AG09309 (cell line): ENCODE measurements at regions not wholly inside any gene's neighbourhood (a gene's known extent, or its start where the extent isn't known, plus 50 kb on each side); places are given as distances from the start of the nearest gene placed in this dataset.

ENCODE experiments used
- DNase-seq: peaks from one replicate; pipeline ENCODE4 v3.0.0-alpha.2; 2010; ENCODE audit warnings: low read depth
- H3K4me3 ChIP-seq: 2 replicates; pipeline ENCODE4 v1.5.1; 2011; ENCODE audit warnings: mild to moderate bottlenecking, low read depth, low read length, moderate library complexity; ENCODE audit not compliant: control insufficient read depth
- TF ChIP-seq, protein P1 (sequence below): IDR thresholded peaks from 2 replicates; pipeline ENCODE4 v1.5.1; 2011; ENCODE audit warnings: mild to moderate bottlenecking, low read depth, low read length, inconsistent platforms; ENCODE audit not compliant: insufficient read depth, control insufficient read depth; ENCODE audit errors: missing control alignments

DNA sequence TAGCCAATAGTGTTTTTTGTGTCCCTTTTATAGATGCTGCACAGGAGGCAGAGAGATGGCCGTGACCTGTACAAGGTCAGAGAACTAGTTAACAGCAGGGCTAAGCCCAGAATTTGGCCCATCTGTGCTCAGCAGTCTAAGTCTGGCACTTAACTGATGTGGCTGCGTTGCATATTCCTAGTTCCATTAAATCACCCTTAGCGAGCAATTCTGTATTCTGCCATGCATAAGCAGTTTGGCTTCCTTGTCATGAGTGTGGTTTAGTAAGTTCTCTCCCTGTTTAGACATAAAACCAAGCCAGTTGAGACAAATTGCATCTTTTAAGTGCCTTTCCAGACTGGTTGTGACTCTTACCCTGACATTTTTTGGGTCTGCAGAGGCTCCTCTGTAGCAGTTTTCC lies 230.6 kb upstream of the TENM4 start:
- no peak for DNase-seq
- H3K4me3 ChIP-seq: no peak overlapping the region
- TF ChIP-seq, protein P1, sequence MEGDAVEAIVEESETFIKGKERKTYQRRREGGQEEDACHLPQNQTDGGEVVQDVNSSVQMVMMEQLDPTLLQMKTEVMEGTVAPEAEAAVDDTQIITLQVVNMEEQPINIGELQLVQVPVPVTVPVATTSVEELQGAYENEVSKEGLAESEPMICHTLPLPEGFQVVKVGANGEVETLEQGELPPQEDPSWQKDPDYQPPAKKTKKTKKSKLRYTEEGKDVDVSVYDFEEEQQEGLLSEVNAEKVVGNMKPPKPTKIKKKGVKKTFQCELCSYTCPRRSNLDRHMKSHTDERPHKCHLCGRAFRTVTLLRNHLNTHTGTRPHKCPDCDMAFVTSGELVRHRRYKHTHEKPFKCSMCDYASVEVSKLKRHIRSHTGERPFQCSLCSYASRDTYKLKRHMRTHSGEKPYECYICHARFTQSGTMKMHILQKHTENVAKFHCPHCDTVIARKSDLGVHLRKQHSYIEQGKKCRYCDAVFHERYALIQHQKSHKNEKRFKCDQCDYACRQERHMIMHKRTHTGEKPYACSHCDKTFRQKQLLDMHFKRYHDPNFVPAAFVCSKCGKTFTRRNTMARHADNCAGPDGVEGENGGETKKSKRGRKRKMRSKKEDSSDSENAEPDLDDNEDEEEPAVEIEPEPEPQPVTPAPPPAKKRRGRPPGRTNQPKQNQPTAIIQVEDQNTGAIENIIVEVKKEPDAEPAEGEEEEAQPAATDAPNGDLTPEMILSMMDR: no peak

DNA sequence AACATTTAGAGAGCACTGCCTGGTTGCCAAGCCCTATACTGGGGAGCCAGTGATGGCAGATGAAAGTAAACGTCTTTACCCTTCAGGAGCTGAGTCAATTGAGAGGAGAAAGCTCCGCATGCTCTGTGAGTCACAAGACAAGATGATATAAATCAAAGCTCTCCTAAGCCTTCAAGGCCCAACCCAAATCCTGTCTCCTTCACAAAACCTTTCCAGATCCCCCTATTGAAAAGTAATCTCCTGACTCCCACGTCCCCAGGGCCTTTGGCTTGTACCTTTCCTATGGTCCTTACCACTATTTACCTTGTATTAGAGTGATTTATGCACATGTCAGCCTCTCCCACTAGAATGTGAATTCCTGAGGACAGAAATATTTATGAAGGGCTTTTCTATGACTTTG lies 230.1 kb upstream of the TENM4 start:
- TF ChIP-seq, protein P1: no peak
- no peak for DNase-seq
- H3K4me3 ChIP-seq: no peak overlapping the region

DNA sequence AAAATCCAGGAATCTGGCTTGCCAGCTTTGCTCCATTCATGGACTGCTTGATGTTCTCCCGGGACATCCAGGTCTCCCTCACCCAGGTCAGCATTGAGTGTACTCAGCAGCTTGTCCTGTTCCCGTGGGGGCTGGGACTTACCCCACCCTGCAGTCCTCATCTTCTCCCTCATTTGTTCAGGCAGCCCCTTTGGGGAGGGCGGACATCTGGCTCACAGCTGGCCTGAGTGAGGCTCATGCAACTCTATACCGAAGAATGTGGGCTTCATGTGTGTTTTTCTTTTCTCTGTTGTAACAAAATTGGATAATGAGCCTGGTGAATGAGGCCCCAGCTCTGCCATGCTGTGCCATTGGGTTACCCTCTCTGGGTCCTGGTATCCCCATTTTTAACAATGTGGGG lies 227.7 kb upstream of the TENM4 start:
- no peak for DNase-seq
- TF ChIP-seq, protein P1: no peak
- H3K4me3 ChIP-seq: no peak overlapping the region

DNA sequence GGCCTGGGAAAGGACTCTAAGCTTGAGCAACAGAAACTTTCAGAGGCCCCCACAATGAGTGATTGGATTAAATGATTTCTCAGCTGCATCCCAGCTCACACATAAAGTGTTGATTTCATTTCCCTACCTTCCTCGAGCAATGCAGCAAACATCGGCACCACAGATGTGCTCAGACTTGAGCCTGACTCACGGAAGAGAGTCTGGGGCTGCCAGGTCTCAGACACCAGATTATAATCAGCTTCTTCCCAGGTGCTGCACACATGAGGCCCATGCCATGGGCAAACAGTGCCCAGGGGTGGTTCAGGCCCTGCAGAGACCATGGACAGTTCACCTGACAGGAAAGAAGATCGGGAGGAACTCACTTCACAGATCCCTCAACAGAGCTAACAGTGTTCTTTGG lies 226.6 kb upstream of the TENM4 start:
- TF ChIP-seq, protein P1: no peak
- H3K4me3 ChIP-seq: no peak overlapping the region
- DNase-seq: no peak

DNA sequence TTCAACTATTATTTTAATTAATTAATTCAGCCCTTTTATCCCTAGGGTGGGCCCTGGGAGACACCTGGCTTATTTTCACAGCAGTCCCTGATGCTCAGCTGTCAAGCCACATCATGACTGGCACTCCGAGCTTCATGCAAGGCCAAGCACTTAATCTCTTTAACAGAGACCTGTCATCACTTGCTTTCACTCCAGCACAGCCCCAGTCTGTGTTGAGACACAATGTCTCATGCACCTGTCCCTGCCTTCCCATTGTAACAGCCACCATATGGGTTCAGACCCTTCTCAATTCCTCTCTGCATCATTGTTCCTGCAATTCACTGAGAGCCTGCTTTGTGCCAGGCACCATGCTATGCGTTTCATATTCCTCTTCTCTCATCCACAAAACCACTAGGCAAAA lies 222.2 kb upstream of the TENM4 start:
- DNase-seq: no peak
- H3K4me3 ChIP-seq: no peak overlapping the region
- TF ChIP-seq, protein P1: no peak

DNA sequence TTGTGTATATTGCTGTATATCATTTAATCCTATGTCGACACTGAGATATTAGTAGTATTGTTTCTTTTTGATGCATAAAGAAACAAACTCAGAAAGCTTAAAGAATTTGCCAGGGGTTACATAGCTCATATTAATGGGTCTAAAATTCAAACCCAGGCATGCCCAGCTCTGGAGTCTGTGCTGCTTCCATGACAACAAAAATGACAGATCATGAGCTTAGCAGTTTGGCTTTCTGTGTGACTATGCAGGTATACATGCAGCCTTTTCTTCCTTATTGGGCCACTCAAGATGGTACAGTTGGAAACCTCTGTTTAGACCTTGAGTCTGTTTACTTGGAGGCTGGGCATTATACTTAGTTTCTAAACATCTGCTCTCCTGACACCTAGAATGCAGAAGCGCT lies 220.5 kb upstream of the TENM4 start:
- DNase-seq: no peak
- TF ChIP-seq, protein P1: no peak
- H3K4me3 ChIP-seq: no peak overlapping the region

DNA sequence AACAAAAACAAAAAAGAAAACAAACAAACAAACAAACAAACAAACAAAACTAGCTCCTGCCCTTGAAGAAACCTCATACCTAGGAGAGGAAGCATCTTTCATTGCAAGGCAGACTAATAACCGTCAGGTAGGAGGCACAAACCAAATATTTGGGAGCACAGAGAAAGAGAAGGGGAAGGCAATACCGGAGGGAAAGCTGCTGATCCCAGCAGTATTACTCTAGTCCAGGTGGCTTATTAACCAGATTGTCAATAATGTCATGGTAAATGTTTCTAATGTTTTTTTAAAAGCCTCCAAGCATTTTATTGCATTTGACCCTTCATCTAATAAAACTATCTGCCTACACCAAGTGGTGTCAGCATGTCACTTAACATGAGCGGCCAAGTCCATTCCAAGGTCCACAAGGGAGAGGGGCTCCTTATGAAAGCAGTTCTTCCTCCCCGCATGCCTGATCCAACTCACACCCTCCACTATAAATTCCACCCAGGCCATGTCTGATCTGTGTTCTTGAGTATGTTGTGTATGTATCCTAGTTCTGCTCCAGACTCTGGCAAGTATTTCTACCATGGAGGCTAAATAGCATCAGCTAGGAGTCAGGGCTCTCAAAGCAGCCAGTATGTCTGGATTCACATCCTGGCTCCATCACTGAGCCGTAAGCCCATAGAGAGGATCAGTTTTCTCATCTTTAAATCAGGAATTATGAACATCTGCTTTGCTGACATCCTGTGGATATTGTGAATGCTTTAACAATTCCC lies 208.1 kb upstream of the TENM4 start:
- TF ChIP-seq, protein P1: no peak
- no peak overlapping the region for H3K4me3 ChIP-seq
- no peak for DNase-seq
